GM23338 (cell line): ENCODE measurements at regions not wholly inside any gene's neighbourhood (a gene's known extent, or its start where the extent isn't known, plus 50 kb on each side); places are given as distances from the start of the nearest gene placed in this dataset.

Experiments
- ATAC-seq: fragments of 200-7000 bp; cut with Tn5 transposase; 3 replicates; pipeline ENCODE4 v1.9.1; 2020
- DNase-seq: peaks from one replicate; pipeline ENCODE4 v3.0.0-alpha.2; 2015; ENCODE audit warnings: low spot score
- H2AFZ ChIP-seq: fragments of 200-600 bp; sonication (generic); 2 replicates; pipeline ENCODE4 v1.8.0; 2016; ENCODE audit warnings: antibody characterized with exemption, mild to moderate bottlenecking, moderate library complexity
- H3F3A ChIP-seq: fragments of 200-600 bp; sonication (generic); replicated peaks from 2 replicates; pipeline ENCODE4 v1.8.0; 2017; ENCODE audit warnings: antibody characterized with exemption, mixed run types, low read depth
- H3K27ac ChIP-seq: fragments of 200-600 bp; sonication (generic); 2 replicates; pipeline ENCODE4 v1.6.1; 2016; ENCODE audit warnings: low read depth
- H3K27me3 ChIP-seq: fragments of 200-600 bp; sonication (generic); 2 replicates; pipeline ENCODE4 v1.8.0; 2016; ENCODE audit warnings: mild to moderate bottlenecking, mixed run types, moderate library complexity; ENCODE audit not compliant: insufficient read depth
- H3K36me3 ChIP-seq: fragments of 200-600 bp; sonication (generic); 2 replicates; pipeline ENCODE4 v1.8.0; 2016; ENCODE audit warnings: mild to moderate bottlenecking; ENCODE audit not compliant: insufficient read depth
- H3K4me1 ChIP-seq: fragments of 200-600 bp; sonication (generic); 2 replicates; pipeline ENCODE4 v1.8.0; 2016; ENCODE audit warnings: mild to moderate bottlenecking, moderate library complexity; ENCODE audit not compliant: insufficient read depth
- H3K4me2 ChIP-seq: fragments of 200-600 bp; sonication (generic); 2 replicates; pipeline ENCODE4 v1.7.1; 2017; ENCODE audit warnings: mixed run types
- H3K4me3 ChIP-seq: fragments of 200-600 bp; sonication (generic); 2 replicates; pipeline ENCODE4 v1.6.1; 2016; ENCODE audit warnings: mixed run types
- H3K79me2 ChIP-seq: fragments of 200-600 bp; sonication (generic); replicated peaks from 2 replicates; pipeline ENCODE4 v1.8.0; 2017; ENCODE audit warnings: mild to moderate bottlenecking; ENCODE audit not compliant: insufficient read depth
- H3K9me2 ChIP-seq: fragments of 200-600 bp; sonication (generic); 2 replicates; pipeline ENCODE4 v1.8.0; 2017; ENCODE audit not compliant: insufficient read depth
- H4K20me1 ChIP-seq: fragments of 200-600 bp; sonication (generic); replicated peaks from 2 replicates; pipeline ENCODE4 v1.8.0; 2017; ENCODE audit warnings: mild to moderate bottlenecking; ENCODE audit not compliant: insufficient read depth
- H3K27ac Mint-ChIP-seq: 2 replicates; pipeline ENCODE4 v1.8.0; 2020; ENCODE audit warnings: inconsistent platforms, mild to moderate bottlenecking, moderate library complexity, mixed read lengths
- H3K27me3 Mint-ChIP-seq: 3 replicates; pipeline ENCODE4 v1.8.0; 2022; ENCODE audit warnings: low read depth, mild to moderate bottlenecking, moderate library complexity, mixed read lengths, inconsistent platforms; ENCODE audit not compliant: insufficient read depth, poor library complexity
- H3K36me3 Mint-ChIP-seq: 3 replicates; pipeline ENCODE4 v1.8.0; 2021; ENCODE audit warnings: low read depth, mild to moderate bottlenecking, inconsistent platforms, moderate library complexity, mixed read lengths
- H3K4me1 Mint-ChIP-seq: 3 replicates; pipeline ENCODE4 v1.8.0; 2020; ENCODE audit warnings: mild to moderate bottlenecking, inconsistent platforms, mixed read lengths
- H3K4me3 Mint-ChIP-seq: 3 replicates; pipeline ENCODE4 v1.8.0; 2021; ENCODE audit warnings: moderate library complexity, mild to moderate bottlenecking, inconsistent platforms, mixed read lengths
- H3K9me3 Mint-ChIP-seq: 3 replicates; pipeline ENCODE4 v1.8.0; 2020; ENCODE audit warnings: moderate library complexity, mild to moderate bottlenecking, inconsistent platforms, mixed read lengths
- EZH2 ChIP-seq: fragments of 200-600 bp; sonication (generic); IDR thresholded peaks from one replicate; pipeline ENCODE4 v1.8.0; 2017; ENCODE audit warnings: antibody characterized with exemption, mild to moderate bottlenecking, low read depth; ENCODE audit not compliant: unreplicated experiment
- EZH2phosphoT487 ChIP-seq: fragments of 200-600 bp; sonication (generic); IDR thresholded peaks from one replicate; pipeline ENCODE4 v1.8.1; 2018; ENCODE audit warnings: antibody characterized with exemption; ENCODE audit not compliant: unreplicated experiment
- JUNB ChIP-seq: IDR thresholded peaks from one replicate; pipeline ENCODE4 v1.6.1; 2016; ENCODE audit warnings: antibody characterized with exemption; ENCODE audit not compliant: unreplicated experiment
- NANOG ChIP-seq: IDR thresholded peaks from 2 replicates; pipeline ENCODE4 v1.6.1; 2016; ENCODE audit warnings: antibody characterized with exemption, borderline replicate concordance
- POLR2AphosphoS5 ChIP-seq: IDR thresholded peaks from 2 replicates; pipeline ENCODE4 v1.6.1; 2016; ENCODE audit warnings: antibody characterized with exemption, low read depth
- ZNF331 ChIP-seq: fragments of 250-450 bp; sonication (Bioruptor Pico); IDR thresholded peaks from 2 replicates; pipeline ENCODE4 v1.5.0; 2020; ENCODE audit warnings: low read depth, mild to moderate bottlenecking, moderate library complexity
- TF ChIP-seq, protein P1 (sequence below), 2 experiments: fragments of 200-600 bp in 1 of 2; sonication (generic) in 1 of 2; conservative IDR thresholded peaks; 2 replicates each; pipeline versions ENCODE4 v1.5.1 to v1.6.1; 2016 to 2017; ENCODE audit warnings: antibody characterized with exemption in 2 of 2, low read depth in 2 of 2, mild to moderate bottlenecking in 2 of 2, moderate library complexity in 1 of 2
- TF ChIP-seq, protein P2 (sequence below): fragments of 250-450 bp; sonication (Bioruptor Pico); IDR thresholded peaks from 2 replicates; pipeline ENCODE4 v1.5.0; 2020; ENCODE audit warnings: mild to moderate bottlenecking, moderate library complexity

DNA sequence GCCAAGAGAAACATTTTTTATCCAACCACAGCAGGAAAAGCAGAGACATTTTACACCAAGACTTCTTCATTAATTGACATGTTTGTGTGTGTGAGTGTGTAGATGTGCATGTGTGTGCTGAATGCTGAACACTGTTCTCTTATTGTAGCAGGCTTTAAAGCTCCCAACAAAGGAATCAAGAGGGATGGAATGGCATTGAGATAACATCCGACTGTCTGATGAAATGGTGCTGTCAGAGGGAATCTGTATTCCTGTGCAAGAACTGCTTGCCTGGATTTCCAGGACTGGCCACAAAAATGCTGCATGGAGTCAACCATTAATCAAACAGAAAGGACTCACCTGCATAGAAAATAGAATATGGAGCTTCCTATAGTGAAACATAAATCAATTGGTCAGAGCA lies 354.0 kb downstream of the UQCRFS1 start (continued):
- TF ChIP-seq EZH2phosphoT487 = no peak
- TF ChIP-seq, protein P1, sequence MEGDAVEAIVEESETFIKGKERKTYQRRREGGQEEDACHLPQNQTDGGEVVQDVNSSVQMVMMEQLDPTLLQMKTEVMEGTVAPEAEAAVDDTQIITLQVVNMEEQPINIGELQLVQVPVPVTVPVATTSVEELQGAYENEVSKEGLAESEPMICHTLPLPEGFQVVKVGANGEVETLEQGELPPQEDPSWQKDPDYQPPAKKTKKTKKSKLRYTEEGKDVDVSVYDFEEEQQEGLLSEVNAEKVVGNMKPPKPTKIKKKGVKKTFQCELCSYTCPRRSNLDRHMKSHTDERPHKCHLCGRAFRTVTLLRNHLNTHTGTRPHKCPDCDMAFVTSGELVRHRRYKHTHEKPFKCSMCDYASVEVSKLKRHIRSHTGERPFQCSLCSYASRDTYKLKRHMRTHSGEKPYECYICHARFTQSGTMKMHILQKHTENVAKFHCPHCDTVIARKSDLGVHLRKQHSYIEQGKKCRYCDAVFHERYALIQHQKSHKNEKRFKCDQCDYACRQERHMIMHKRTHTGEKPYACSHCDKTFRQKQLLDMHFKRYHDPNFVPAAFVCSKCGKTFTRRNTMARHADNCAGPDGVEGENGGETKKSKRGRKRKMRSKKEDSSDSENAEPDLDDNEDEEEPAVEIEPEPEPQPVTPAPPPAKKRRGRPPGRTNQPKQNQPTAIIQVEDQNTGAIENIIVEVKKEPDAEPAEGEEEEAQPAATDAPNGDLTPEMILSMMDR (conservative IDR thresholded peaks at IDR 0.05; ENCODE audit: low read depth in 2 of 2) = no peak

DNA sequence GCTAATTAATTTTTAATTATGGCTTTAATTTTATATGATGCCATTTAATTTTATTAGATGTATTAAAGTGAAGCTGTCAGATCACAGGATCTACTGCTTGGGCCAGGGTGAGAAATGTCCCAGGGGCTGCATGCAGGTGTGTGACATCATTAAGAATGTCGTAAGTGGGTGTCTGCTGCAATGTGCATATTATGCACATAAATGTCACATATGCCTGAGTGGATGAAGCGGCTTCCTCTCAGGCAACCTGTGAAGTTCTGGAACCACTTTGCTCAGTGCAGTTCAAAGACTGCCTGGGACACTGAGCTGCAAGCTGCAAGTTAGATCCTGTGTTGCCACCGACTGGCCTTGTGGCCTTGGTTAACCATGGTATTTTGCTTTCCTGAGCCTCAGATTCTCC lies 355.0 kb downstream of the UQCRFS1 start:
- no peak overlapping the region for H3K4me2 ChIP-seq
- H3K27me3 Mint-ChIP-seq = peaks cover 8% of the 10 kb centered on the region
- H3K9me3 Mint-ChIP-seq = peaks cover 9% of the 10 kb centered on the region

DNA sequence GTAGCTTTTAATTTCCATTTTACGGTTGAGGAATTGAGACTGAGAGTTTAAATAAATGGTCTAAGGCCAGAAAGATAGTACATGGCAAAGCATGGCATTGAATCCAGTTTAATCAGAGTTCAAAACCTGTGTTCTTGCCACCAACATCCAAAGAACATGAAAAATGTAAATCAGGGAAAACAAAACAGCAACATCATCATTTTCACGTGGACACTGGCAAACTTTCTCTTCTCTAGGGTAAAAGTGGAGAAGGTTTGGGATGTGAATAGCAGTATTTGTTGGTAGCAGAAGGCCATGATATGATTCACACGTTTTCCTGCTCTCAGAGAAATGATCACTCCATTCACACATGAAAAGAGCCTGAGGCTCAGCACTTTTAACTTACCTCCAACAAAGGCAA lies 357.7 kb downstream of the UQCRFS1 start:
- Mint-ChIP-seq H3K27me3 (peaks cover 3% of the 10 kb centered on the region), H3K27ac (no peak overlapping the region), H3K9me3 (peaks cover 9% of the 10 kb centered on the region), H3K36me3 (peaks cover 7% of the 10 kb centered on the region; the same call in 1 of the 3 replicates), H3K4me1 (peaks cover 4% of the 10 kb centered on the region; the same call in 2 of the 3 replicates), H3K4me3 (no peak overlapping the region)
- Histone ChIP-seq H3K4me3 (no peak overlapping the region), H3K27ac (no peak overlapping the region), H3K4me1 (no peaks in the 10 kb centered on the region), H4K20me1 (no peaks in the 10 kb centered on the region), H3K79me2 (no peaks in the 10 kb centered on the region), H2AFZ (no peak overlapping the region), H3K36me3 (no peaks in the 10 kb centered on the region), H3K9me2 (peaks cover 16% of the 10 kb centered on the region), H3F3A (no peaks in the 10 kb centered on the region), H3K4me2 (no peak overlapping the region), H3K27me3 (no peaks in the 10 kb centered on the region)
- DNase-seq = no peak
- no peak for ATAC-seq
- TF ChIP-seq POLR2AphosphoS5 = no peak
- TF ChIP-seq JUNB = no peak
- no peak for TF ChIP-seq NANOG
- no peak for TF ChIP-seq EZH2
- no peak for TF ChIP-seq ZNF331
- TF ChIP-seq, protein P2, sequence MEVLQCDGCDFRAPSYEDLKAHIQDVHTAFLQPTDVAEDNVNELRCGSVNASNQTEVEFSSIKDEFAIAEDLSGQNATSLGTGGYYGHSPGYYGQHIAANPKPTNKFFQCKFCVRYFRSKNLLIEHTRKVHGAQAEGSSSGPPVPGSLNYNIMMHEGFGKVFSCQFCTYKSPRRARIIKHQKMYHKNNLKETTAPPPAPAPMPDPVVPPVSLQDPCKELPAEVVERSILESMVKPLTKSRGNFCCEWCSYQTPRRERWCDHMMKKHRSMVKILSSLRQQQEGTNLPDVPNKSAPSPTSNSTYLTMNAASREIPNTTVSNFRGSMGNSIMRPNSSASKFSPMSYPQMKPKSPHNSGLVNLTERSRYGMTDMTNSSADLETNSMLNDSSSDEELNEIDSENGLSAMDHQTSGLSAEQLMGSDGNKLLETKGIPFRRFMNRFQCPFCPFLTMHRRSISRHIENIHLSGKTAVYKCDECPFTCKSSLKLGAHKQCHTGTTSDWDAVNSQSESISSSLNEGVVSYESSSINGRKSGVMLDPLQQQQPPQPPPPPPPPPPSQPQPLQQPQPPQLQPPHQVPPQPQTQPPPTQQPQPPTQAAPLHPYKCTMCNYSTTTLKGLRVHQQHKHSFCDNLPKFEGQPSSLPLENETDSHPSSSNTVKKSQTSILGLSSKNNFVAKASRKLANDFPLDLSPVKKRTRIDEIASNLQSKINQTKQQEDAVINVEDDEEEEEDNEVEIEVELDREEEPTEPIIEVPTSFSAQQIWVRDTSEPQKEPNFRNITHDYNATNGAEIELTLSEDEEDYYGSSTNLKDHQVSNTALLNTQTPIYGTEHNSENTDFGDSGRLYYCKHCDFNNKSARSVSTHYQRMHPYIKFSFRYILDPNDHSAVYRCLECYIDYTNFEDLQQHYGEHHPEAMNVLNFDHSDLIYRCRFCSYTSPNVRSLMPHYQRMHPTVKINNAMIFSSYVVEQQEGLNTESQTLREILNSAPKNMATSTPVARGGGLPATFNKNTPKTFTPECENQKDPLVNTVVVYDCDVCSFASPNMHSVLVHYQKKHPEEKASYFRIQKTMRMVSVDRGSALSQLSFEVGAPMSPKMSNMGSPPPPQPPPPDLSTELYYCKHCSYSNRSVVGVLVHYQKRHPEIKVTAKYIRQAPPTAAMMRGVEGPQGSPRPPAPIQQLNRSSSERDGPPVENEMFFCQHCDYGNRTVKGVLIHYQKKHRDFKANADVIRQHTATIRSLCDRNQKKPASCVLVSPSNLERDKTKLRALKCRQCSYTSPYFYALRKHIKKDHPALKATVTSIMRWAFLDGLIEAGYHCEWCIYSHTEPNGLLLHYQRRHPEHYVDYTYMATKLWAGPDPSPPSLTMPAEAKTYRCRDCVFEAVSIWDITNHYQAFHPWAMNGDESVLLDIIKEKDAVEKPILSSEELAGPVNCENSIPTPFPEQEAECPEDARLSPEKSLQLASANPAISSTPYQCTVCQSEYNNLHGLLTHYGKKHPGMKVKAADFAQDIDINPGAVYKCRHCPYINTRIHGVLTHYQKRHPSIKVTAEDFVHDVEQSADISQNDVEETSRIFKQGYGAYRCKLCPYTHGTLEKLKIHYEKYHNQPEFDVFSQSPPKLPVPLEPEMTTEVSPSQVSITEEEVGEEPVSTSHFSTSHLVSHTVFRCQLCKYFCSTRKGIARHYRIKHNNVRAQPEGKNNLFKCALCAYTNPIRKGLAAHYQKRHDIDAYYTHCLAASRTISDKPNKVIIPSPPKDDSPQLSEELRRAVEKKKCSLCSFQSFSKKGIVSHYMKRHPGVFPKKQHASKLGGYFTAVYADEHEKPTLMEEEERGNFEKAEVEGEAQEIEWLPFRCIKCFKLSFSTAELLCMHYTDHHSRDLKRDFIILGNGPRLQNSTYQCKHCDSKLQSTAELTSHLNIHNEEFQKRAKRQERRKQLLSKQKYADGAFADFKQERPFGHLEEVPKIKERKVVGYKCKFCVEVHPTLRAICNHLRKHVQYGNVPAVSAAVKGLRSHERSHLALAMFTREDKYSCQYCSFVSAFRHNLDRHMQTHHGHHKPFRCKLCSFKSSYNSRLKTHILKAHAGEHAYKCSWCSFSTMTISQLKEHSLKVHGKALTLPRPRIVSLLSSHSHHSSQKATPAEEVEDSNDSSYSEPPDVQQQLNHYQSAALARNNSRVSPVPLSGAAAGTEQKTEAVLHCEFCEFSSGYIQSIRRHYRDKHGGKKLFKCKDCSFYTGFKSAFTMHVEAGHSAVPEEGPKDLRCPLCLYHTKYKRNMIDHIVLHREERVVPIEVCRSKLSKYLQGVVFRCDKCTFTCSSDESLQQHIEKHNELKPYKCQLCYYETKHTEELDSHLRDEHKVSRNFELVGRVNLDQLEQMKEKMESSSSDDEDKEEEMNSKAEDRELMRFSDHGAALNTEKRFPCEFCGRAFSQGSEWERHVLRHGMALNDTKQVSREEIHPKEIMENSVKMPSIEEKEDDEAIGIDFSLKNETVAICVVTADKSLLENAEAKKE (CRISPR knock-in tag) = no peak

More for the DNA sequence above, 355.0 kb downstream of the UQCRFS1 start:
- Histone ChIP-seq H3K9me2 (peaks cover 12% of the 10 kb centered on the region), H4K20me1 (no peaks in the 10 kb centered on the region), H3K27me3 (no peaks in the 10 kb centered on the region), H3K27ac (no peak overlapping the region), H3K79me2 (no peaks in the 10 kb centered on the region), H3K4me3 (no peak overlapping the region), H3K4me1 (no peaks in the 10 kb centered on the region), H2AFZ (0 out of 2 replicates have a peak overlapping the region, but pooled peaks have one; percentile 38), H3F3A (no peaks in the 10 kb centered on the region), H3K36me3 (no peaks in the 10 kb centered on the region)
- Mint-ChIP-seq H3K4me1 (peaks cover 4% of the 10 kb centered on the region; the same call in 2 of the 3 replicates), H3K4me3 (no peak overlapping the region), H3K27ac (no peak overlapping the region), H3K36me3 (peaks cover 7% of the 10 kb centered on the region; the same call in 1 of the 3 replicates)
- ATAC-seq (no peak), DNase-seq (no peak)
- TF ChIP-seq, protein P1 (conservative IDR thresholded peaks at IDR 0.05; ENCODE audit: low read depth in 2 of 2) = no peak
